ENCODE measurements at regions not wholly inside any gene's neighbourhood (a gene's known extent, or its start where the extent isn't known, plus 50 kb on each side); places are given as distances from the start of the nearest gene placed in this dataset.

DNA sequence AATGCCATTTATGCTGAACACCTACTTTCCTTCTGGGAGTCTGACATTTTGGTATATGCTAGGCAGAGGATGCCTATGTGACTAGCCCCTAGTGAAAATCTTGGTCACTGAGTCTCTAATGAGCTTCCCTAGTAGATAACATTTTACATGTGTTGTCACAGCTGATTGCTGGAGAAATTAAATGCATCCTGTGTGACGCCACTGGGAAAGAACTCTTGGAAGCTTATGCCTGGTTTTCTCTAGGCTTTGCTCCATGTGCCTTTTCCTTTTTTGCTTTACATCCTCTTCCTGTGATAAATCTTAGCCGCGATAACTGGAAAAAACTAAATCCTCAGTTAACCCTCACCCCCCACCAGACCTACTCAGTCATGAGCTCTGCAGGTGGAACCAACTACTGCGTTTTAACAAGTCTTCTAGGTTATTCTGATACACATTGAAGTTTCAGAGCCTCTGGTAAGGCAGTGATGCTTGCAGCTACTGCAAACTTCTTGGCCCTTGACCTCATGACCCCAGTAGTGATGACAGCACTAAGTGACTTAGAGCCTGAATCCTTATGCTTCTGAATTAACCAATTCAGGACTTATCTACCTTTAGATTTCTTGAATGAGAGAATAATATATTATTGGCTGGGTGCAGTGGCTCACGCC is 292.4 kb upstream of the SOX14 start:
- H2AFZ ChIP-seq (ENCODE audit: low read depth, low read length, severe bottlenecking): no peak overlapping the region

GRCh38 chr3:137477614-137478013 is 286.5 kb upstream of the SOX14 start:
- H3K4me2 ChIP-seq (ENCODE audit: low read depth, low read length, poor library complexity, severe bottlenecking): no peak overlapping the region
- H2AFZ ChIP-seq (ENCODE audit: low read depth, low read length, severe bottlenecking): no peak overlapping the region
- H3K9ac ChIP-seq (ENCODE audit: low read length): no peak overlapping the region
- no peaks in the 10 kb centered on the region for H3K27me3 ChIP-seq (ENCODE audit: low read length)
- no peaks in the 10 kb centered on the region for H3K36me3 ChIP-seq (ENCODE audit: low read length)
- no peak overlapping the region for H3K27ac ChIP-seq (ENCODE audit: low read depth, low read length)
- H3K79me2 ChIP-seq (ENCODE audit: insufficient read depth, low read length): no peaks in the 10 kb centered on the region
- no peaks in the 10 kb centered on the region for H3F3A ChIP-seq (ENCODE audit: insufficient read depth)
- no peaks in the 10 kb centered on the region for H3K9me2 ChIP-seq (replicated peaks; ENCODE audit: insufficient read depth, low read length)
- TF ChIP-seq, protein P1, sequence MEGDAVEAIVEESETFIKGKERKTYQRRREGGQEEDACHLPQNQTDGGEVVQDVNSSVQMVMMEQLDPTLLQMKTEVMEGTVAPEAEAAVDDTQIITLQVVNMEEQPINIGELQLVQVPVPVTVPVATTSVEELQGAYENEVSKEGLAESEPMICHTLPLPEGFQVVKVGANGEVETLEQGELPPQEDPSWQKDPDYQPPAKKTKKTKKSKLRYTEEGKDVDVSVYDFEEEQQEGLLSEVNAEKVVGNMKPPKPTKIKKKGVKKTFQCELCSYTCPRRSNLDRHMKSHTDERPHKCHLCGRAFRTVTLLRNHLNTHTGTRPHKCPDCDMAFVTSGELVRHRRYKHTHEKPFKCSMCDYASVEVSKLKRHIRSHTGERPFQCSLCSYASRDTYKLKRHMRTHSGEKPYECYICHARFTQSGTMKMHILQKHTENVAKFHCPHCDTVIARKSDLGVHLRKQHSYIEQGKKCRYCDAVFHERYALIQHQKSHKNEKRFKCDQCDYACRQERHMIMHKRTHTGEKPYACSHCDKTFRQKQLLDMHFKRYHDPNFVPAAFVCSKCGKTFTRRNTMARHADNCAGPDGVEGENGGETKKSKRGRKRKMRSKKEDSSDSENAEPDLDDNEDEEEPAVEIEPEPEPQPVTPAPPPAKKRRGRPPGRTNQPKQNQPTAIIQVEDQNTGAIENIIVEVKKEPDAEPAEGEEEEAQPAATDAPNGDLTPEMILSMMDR (IDR thresholded peaks at IDR 0.05; ENCODE audit: insufficient read depth, low read length, poor library complexity, severe bottlenecking): no peak
- no peak for TF ChIP-seq EZH2phosphoT487 (conservative IDR thresholded peaks at IDR 0.05; ENCODE audit: low read length)
- H3K9me3 ChIP-seq (ENCODE audit: insufficient read depth, low read length): no peaks in the 10 kb centered on the region
- no peak overlapping the region for H3K4me3 ChIP-seq (ENCODE audit: insufficient read depth, low read length, poor library complexity, severe bottlenecking)
- no peaks in the 10 kb centered on the region for H4K20me1 ChIP-seq (ENCODE audit: low read depth, low read length)

More for the DNA sequence above, 292.4 kb upstream of the SOX14 start:
- Histone ChIP-seq H3K79me2 (ENCODE audit: insufficient read depth, low read length) (no peaks in the 10 kb centered on the region), H3K36me3 (ENCODE audit: low read length) (no peaks in the 10 kb centered on the region), H3K4me2 (ENCODE audit: low read depth, low read length, poor library complexity, severe bottlenecking) (no peak overlapping the region), H3K27ac (ENCODE audit: low read depth, low read length) (no peak overlapping the region), H4K20me1 (ENCODE audit: low read depth, low read length) (no peaks in the 10 kb centered on the region), H3K9me3 (ENCODE audit: insufficient read depth, low read length) (no peaks in the 10 kb centered on the region), H3K27me3 (ENCODE audit: low read length) (no peaks in the 10 kb centered on the region), H3K9me2 (replicated peaks; ENCODE audit: insufficient read depth, low read length) (no peaks in the 10 kb centered on the region), H3K4me3 (ENCODE audit: insufficient read depth, low read length, poor library complexity, severe bottlenecking) (no peak overlapping the region), H3F3A (ENCODE audit: insufficient read depth) (no peaks in the 10 kb centered on the region), H3K9ac (ENCODE audit: low read length) (no peak overlapping the region)
- no peak for TF ChIP-seq EZH2phosphoT487 (conservative IDR thresholded peaks at IDR 0.05; ENCODE audit: low read length)
- TF ChIP-seq, protein P1 (IDR thresholded peaks at IDR 0.05; ENCODE audit: insufficient read depth, low read length, poor library complexity, severe bottlenecking): no peak

- H3K9ac ChIP-seq (ENCODE audit: low read length): no peak overlapping the region
- TF ChIP-seq, protein P1 (IDR thresholded peaks at IDR 0.05; ENCODE audit: insufficient read depth, low read length, poor library complexity, severe bottlenecking): no peak
- TF ChIP-seq EZH2phosphoT487 (conservative IDR thresholded peaks at IDR 0.05; ENCODE audit: low read length): no peak
- no peaks in the 10 kb centered on the region for H3K9me2 ChIP-seq (replicated peaks; ENCODE audit: insufficient read depth, low read length)
- H4K20me1 ChIP-seq (ENCODE audit: low read depth, low read length): no peaks in the 10 kb centered on the region
- H3K27ac ChIP-seq (ENCODE audit: low read depth, low read length): no peak overlapping the region
- H3K27me3 ChIP-seq (ENCODE audit: low read length): no peaks in the 10 kb centered on the region
- H3K4me3 ChIP-seq (ENCODE audit: insufficient read depth, low read length, poor library complexity, severe bottlenecking): no peak overlapping the region
- H3K4me2 ChIP-seq (ENCODE audit: low read depth, low read length, poor library complexity, severe bottlenecking): no peak overlapping the region
- H3K9me3 ChIP-seq (ENCODE audit: insufficient read depth, low read length): no peaks in the 10 kb centered on the region
- no peaks in the 10 kb centered on the region for H3K79me2 ChIP-seq (ENCODE audit: insufficient read depth, low read length)
- H3K36me3 ChIP-seq (ENCODE audit: low read length): no peaks in the 10 kb centered on the region
- H3F3A ChIP-seq (ENCODE audit: insufficient read depth): no peaks in the 10 kb centered on the region
- H2AFZ ChIP-seq (ENCODE audit: low read depth, low read length, severe bottlenecking): no peak overlapping the region
Measured at GRCh38 chr3:137509354-137510045, 254.6 kb upstream of the SOX14 start.

Measured in SU-DHL-6 (cell line).